GM12874 (cell line): ENCODE measurements at regions not wholly inside any gene's neighbourhood (a gene's known extent, or its start where the extent isn't known, plus 50 kb on each side); places are given as distances from the start of the nearest gene placed in this dataset.

ENCODE experiments used
- TF ChIP-seq, protein P1 (sequence below): IDR thresholded peaks from 2 replicates; pipeline ENCODE4 v1.5.1; 2011; ENCODE audit warnings: low read depth, mild to moderate bottlenecking, control low read depth, low read length, moderate library complexity; ENCODE audit not compliant: insufficient read depth

DNA sequence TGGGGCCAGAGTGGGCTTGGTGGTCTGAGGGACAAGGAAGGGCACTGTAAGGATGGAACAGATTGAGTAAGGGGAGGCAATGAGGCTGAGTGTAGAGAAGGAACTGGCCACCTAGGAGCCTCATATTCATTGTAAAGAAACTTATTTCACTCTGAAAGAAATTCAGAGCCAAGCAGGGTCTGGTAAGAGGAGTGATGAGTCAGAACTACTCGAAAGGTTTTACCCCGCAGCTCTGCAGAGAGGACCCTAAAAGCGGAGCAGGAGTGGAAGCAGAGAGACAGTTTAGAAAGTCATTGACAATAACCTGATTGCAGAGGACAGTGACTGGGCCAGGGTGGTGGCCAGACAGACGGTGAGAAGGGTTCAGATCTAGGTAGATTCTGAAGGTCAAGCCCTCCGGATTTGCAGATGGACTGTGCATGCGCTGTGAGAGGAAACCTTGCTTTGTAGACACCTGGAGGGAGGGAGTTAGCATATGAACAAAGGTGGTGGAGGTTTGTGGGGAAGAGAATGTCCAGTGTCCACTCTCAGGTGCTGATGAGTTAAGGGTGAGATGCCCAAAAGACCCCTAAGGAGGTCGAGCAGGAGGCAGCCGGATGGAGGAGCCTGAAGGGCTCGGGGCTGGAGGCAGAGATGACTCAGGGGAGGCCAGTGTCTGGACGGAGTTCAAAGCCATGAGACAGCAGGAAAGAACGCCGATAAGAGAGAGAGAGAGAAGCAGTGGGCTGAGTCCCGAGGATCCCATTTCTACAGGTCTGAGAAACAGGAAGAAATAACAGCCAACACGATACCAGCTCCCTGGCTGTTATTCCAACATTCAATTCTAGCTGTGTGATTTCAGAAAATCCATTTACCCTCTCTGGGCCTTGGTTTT lies 546.0 kb downstream of the BRD1 start:
- TF ChIP-seq, protein P1, sequence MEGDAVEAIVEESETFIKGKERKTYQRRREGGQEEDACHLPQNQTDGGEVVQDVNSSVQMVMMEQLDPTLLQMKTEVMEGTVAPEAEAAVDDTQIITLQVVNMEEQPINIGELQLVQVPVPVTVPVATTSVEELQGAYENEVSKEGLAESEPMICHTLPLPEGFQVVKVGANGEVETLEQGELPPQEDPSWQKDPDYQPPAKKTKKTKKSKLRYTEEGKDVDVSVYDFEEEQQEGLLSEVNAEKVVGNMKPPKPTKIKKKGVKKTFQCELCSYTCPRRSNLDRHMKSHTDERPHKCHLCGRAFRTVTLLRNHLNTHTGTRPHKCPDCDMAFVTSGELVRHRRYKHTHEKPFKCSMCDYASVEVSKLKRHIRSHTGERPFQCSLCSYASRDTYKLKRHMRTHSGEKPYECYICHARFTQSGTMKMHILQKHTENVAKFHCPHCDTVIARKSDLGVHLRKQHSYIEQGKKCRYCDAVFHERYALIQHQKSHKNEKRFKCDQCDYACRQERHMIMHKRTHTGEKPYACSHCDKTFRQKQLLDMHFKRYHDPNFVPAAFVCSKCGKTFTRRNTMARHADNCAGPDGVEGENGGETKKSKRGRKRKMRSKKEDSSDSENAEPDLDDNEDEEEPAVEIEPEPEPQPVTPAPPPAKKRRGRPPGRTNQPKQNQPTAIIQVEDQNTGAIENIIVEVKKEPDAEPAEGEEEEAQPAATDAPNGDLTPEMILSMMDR, result no peak

DNA sequence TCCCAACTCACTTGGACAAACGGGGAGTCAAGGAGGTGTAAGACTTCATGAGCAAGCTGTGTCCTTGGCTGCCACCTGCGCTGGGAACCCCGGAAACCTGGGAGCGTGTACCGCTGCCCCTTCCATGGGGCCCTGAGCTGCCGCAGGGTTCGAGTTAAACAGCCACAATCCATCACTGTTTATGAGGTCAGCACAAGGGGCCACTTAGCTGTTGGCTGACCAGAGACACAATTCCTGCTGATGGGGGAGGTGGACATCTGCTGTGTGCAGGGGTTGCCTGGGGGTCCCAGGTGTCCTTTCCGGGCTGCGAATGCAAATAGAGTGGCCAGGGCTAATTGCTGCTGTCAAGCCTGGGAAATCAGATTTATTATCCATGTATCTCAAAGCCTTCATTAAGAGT lies 549.3 kb downstream of the BRD1 start:
- TF ChIP-seq, protein P1, result no peak

DNA sequence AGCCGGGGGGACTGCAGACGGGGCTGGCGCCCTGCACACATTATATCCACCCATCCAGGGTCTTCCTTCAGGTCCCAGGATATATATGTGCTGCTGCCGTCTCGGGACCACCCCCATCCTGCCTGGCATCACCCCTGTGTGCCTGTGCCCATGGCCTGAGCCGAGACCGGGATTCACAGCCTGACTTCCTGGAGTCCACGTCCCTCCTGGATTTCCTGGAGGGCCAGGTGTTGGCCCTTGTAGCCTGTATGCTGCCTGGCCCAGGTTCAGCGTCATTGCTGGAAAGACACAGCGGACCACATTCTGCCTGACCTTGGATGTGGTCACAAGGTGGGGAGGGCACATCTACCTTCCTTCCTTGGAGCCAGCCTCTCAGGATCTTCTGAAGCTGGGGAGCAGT lies 551.1 kb downstream of the BRD1 start:
- TF ChIP-seq, protein P1, result no peak

DNA sequence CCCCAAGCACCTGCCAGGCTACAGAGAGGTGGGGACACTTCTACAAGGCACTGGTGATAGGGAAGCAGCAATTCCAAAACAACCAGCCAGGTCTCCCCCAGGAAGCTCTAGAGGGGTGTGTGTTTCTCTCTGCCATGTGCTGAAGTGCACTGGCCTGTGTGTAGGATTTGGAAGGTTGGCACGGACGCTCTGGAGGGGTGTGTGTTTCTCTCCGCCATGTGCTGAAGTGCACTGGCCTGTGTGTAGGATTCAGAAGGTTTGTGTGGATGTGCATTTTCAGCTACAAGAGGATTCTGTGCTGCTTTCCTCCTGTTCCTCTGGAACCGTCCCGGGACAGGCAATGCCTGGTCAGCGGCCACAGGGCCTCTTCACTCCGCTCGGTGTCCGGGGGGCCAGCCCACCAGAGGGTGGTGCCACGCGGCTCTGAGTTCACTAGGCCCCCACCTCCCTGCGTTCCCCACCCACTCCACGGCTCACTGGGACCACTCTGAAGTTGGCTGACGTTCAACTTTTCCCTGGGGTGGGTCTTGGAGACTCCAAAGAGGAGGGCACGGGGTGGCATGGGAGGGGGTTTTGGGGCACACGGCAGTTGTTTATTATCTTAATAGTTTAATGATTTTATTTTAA lies 552.8 kb downstream of the BRD1 start:
- TF ChIP-seq, protein P1, result no peak

DNA sequence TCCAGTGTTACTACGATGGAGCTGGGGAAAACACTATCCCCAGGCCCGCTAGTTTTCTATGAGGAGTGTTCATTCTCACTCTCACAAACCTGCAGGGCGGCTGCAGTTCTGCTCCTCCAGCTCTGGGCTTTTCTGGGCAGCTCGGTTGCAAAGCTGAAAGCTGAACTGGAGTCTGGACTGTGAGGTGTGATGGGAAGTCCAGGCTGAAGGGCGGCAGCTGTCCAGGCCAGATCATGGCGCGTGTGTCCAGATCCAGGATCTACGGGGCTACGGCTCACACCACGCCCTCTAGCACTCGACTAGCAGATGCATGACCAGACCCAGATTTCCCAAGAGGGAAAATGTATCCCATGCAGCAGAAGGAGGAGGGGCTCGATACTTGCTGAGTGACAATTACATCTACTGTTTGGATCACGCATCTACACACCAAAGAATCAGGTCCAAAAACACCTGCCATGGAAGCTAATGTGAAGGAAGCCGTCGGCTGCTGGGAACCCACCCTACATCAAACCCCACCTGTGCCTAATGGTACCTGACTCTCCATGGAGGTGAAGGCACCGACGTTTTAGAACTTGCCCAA lies 555.0 kb downstream of the BRD1 start:
- TF ChIP-seq, protein P1, result no peak

DNA sequence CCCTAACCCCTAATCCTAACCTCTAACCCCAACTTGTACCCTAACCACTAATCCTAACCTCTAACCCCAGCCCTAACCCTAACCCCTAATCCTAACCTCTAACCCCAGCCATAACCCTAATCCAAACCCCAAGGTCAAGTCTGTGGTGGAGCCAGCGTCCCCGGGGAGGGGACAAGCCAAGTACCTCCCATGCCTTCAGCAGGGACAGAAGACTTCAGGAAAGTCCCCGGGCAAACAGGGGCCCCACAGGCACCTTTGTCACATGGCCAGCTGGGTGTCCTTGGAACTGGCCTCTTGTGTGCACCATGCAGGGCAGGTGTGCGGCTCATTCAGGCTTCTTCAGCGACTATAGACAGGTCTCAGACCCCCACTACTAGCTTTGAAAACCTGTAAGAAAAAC lies 555.8 kb downstream of the BRD1 start:
- TF ChIP-seq, protein P1, result no peak

DNA sequence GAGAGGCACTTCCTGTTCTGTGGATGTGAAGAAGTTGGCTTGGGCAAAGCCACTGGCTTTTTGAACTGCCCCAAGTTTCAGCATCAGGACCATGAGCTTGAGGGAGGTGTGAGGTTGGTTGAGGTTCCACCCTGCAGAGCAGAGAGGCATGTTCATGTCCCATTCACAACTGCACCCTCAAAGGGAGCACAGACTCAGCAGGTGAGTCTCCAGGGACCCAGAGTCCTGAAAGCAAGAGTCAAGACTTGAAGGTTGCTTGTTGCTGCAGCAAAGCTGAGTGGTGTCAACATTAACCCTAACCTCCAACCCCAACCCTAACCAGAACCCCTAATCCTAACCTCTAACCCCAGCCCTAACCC lies 556.3 kb downstream of the BRD1 start:
- TF ChIP-seq, protein P1, result no peak
